GM12878 (cell line): ENCODE measurements at regions not wholly inside any gene's neighbourhood (a gene's known extent, or its start where the extent isn't known, plus 50 kb on each side); places are given as distances from the start of the nearest gene placed in this dataset.

ENCODE experiments used
- ATAC-seq: fragments of 200-7000 bp; cut with Tn5 transposase; 3 replicates; pipeline ENCODE4 v1.9.1; 2020; ENCODE audit warnings: mild to moderate bottlenecking, moderate library complexity
- BruUV-seq: library from RNA; stranded (reverse); fragments of 400-500 nt; replicated peaks from 2 replicates; lab custom pipeline; 2021; lab: Mats Ljungman, UMichigan
- CTCF ChIA-PET: fragments of 300-600 bp; sonication (Branson Sonifier 250); formaldehyde crosslinking; extraction: SDS; loops from one replicate; lab custom pipeline; 2021; ENCODE audit warnings: inconsistent platforms; lab: Yijun Ruan, JAX
- POLR2A ChIA-PET: fragments of 350-600 bp; formaldehyde crosslinking; extraction: SDS; loops from one replicate; lab custom pipeline; 2021; ENCODE audit warnings: inconsistent platforms; lab: Charles Lee
- RAD21 ChIA-PET: fragments of 300-600 bp; sonication (Branson Sonifier 250); formaldehyde crosslinking; loops from one replicate; lab custom pipeline; 2023; ENCODE audit warnings: antibody characterized with exemption; ENCODE audit not compliant: unreplicated experiment; lab: Charles Lee
- SMC1A ChIA-PET: fragments of 300-600 bp; sonication (Branson Sonifier 250); formaldehyde crosslinking; loops from one replicate; lab custom pipeline; 2023; ENCODE audit not compliant: unreplicated experiment, uncharacterized antibody; lab: Charles Lee
- DNase-seq: peaks from one replicate; pipeline ENCODE4 v3.0.0-alpha.2; 2011; ENCODE audit warnings: low read depth, low spot score
- FAIRE-seq: peaks from 3 replicates; lab custom pipeline; 2011; peaks lifted over from hg19 to GRCh38; lab: Jason Lieb, UNC
- H2AFZ ChIP-seq: 2 replicates; pipeline ENCODE4 v1.6.0; 2011; ENCODE audit warnings: low read depth, low read length, control low read depth; ENCODE audit not compliant: control insufficient read depth
- H3K27ac ChIP-seq: 2 replicates; pipeline ENCODE4 v1.5.1; 2011; ENCODE audit warnings: control low read depth; ENCODE audit not compliant: control insufficient read depth, insufficient read depth
- H3K27me3 ChIP-seq, 2 experiments: replicated peaks in 1 of 2; 2 replicates each; pipeline versions ENCODE4 v1.6.0 to v1.6.1; 2011; ENCODE audit warnings: low read length in 1 of 2; ENCODE audit not compliant: control insufficient read depth in 2 of 2, insufficient read depth in 2 of 2
- H3K36me3 ChIP-seq, 2 experiments: 2 replicates each; pipeline ENCODE4 v1.5.1; 2011; ENCODE audit warnings: low read length in 1 of 2; ENCODE audit not compliant: control insufficient read depth in 2 of 2, insufficient read depth in 2 of 2
- H3K4me1 ChIP-seq: 2 replicates; pipeline ENCODE4 v1.6.1; 2011; ENCODE audit warnings: mild to moderate bottlenecking, low read length, moderate library complexity, mixed read lengths; ENCODE audit not compliant: control insufficient read depth, insufficient read depth
- H3K4me2 ChIP-seq: 2 replicates; pipeline ENCODE4 v1.6.0; 2011; ENCODE audit warnings: control low read depth; ENCODE audit not compliant: control insufficient read depth, insufficient read depth
- H3K4me3 ChIP-seq: fragments of 200-600 bp; sonication (generic); 2 replicates; pipeline ENCODE4 v1.5.1; 2016
- H3K79me2 ChIP-seq: 2 replicates; pipeline ENCODE4 v1.6.0; 2011; ENCODE audit warnings: low read length; ENCODE audit not compliant: control insufficient read depth, insufficient read depth
- H3K9ac ChIP-seq: 2 replicates; pipeline ENCODE4 v1.8.0; 2011; ENCODE audit warnings: low read length, control low read depth, mixed read lengths; ENCODE audit not compliant: control insufficient read depth, insufficient read depth
- H3K9me3 ChIP-seq: replicated peaks from 3 replicates; pipeline ENCODE4 v1.5.1; 2011; ENCODE audit warnings: mild to moderate bottlenecking, low read length; ENCODE audit not compliant: control insufficient read depth, insufficient read depth
- H4K20me1 ChIP-seq: 2 replicates; pipeline ENCODE4 v1.6.0; 2011; ENCODE audit not compliant: control insufficient read depth, insufficient read depth
- BCL3 ChIP-seq: IDR thresholded peaks from 2 replicates; pipeline ENCODE4 v1.6.1; 2011; ENCODE audit warnings: borderline replicate concordance, low read depth, mild to moderate bottlenecking, moderate library complexity, low read length; ENCODE audit not compliant: insufficient read depth, poor library complexity, severe bottlenecking
- BRCA1 ChIP-seq: IDR thresholded peaks from 2 replicates; pipeline ENCODE4 v1.6.1; 2011; ENCODE audit warnings: low read depth, low read length, improper control_type of control experiment
- CHD1 ChIP-seq: IDR thresholded peaks from 2 replicates; pipeline ENCODE4 v1.6.1; 2012; ENCODE audit warnings: low read depth, low read length, improper control_type of control experiment
- EED ChIP-seq: sonication (generic); IDR thresholded peaks from 2 replicates; pipeline ENCODE4 v1.6.1; 2016; ENCODE audit warnings: antibody characterized with exemption, low read depth
- EZH2 ChIP-seq: IDR thresholded peaks from 2 replicates; pipeline ENCODE4 v1.6.1; 2012; ENCODE audit warnings: low read depth, mild to moderate bottlenecking, control low read depth, inconsistent platforms, low read length, borderline replicate concordance; ENCODE audit not compliant: control insufficient read depth
- IKZF2 ChIP-seq, 2 experiments: fragments of 450-650 bp; IDR thresholded peaks; 2 replicates each; pipeline ENCODE4 v1.6.1; 2017; ENCODE audit warnings: mild to moderate bottlenecking in 2 of 2, moderate library complexity in 2 of 2
- JUND ChIP-seq: IDR thresholded peaks from 2 replicates; pipeline ENCODE4 v1.6.1; 2012; ENCODE audit warnings: low read depth, mild to moderate bottlenecking, low read length, improper control_type of control experiment, moderate library complexity
- KDM1A ChIP-seq: fragments of 200-600 bp; sonication (generic); IDR thresholded peaks from 2 replicates; pipeline ENCODE4 v1.6.1; 2016; ENCODE audit warnings: borderline replicate concordance
- KLF5 ChIP-seq: fragments of 450-650 bp; IDR thresholded peaks from 2 replicates; pipeline ENCODE4 v1.6.1; 2014; ENCODE audit warnings: mild to moderate bottlenecking; ENCODE audit not compliant: partially characterized antibody
- MLLT1 ChIP-seq: fragments of 450-650 bp; IDR thresholded peaks from 2 replicates; pipeline ENCODE4 v1.6.1; 2016; ENCODE audit warnings: mild to moderate bottlenecking
- MTA2 ChIP-seq: fragments of 450-650 bp; IDR thresholded peaks from 2 replicates; pipeline ENCODE4 v1.6.1; 2016; ENCODE audit warnings: low read depth, mild to moderate bottlenecking, moderate library complexity
- MTA3 ChIP-seq: IDR thresholded peaks from 2 replicates; pipeline ENCODE4 v1.6.1; 2012; ENCODE audit warnings: low read length, inconsistent platforms, borderline replicate concordance
- NR2C2 ChIP-seq: IDR thresholded peaks from 2 replicates; pipeline ENCODE4 v1.6.1; 2011; ENCODE audit warnings: borderline replicate concordance, low read depth; ENCODE audit not compliant: control insufficient read depth, insufficient read length
- NR2F1 ChIP-seq: fragments of 450-650 bp; conservative IDR thresholded peaks from 2 replicates; pipeline ENCODE4 v1.6.1; 2017; ENCODE audit warnings: mild to moderate bottlenecking
- PBX3 ChIP-seq: IDR thresholded peaks from 2 replicates; pipeline ENCODE4 v1.6.1; 2011; ENCODE audit warnings: mild to moderate bottlenecking, low read depth, low read length, moderate library complexity; ENCODE audit not compliant: insufficient replicate concordance
- PML ChIP-seq: IDR thresholded peaks from 2 replicates; pipeline ENCODE4 v1.6.1; 2012; ENCODE audit warnings: low read length, inconsistent platforms
- SIN3A ChIP-seq: IDR thresholded peaks from 2 replicates; pipeline ENCODE4 v1.6.1; 2012; ENCODE audit warnings: low read depth, low read length, improper control_type of control experiment
- SMARCA5 ChIP-seq: fragments of 450-650 bp; IDR thresholded peaks from 2 replicates; pipeline ENCODE4 v1.6.1; 2017; ENCODE audit warnings: mild to moderate bottlenecking
- SPI1 ChIP-seq: IDR thresholded peaks from 2 replicates; pipeline ENCODE4 v1.6.1; 2011; ENCODE audit warnings: low read depth, mild to moderate bottlenecking, low read length, moderate library complexity, borderline replicate concordance; ENCODE audit not compliant: insufficient read depth
- STAT3 ChIP-seq: IDR thresholded peaks from 2 replicates; pipeline ENCODE4 v1.6.1; 2011; ENCODE audit warnings: low read depth, low read length, improper control_type of control experiment
- USF2 ChIP-seq: IDR thresholded peaks from 2 replicates; pipeline ENCODE4 v1.6.1; 2011; ENCODE audit warnings: low read depth, low read length, improper control_type of control experiment, borderline replicate concordance
- ZNF217 ChIP-seq: fragments of 450-650 bp; IDR thresholded peaks from 2 replicates; pipeline ENCODE4 v1.6.1; 2017; ENCODE audit warnings: antibody characterized with exemption, mild to moderate bottlenecking
- WGBS: methylation state at CpG from one replicate; pipeline ENCODE4 v1.1.6; 2016; ENCODE audit warnings: low lambda C conversion rate; ENCODE audit not compliant: insufficient replicate concordance, insufficient coverage; ENCODE audit errors: missing lambda C conversion rate; 5-methylcytosine and 5-hydroxymethylcytosine counted together
- in situ Hi-C: fragments of 300-500 bp; cut with MboI; formaldehyde crosslinking; loops from 9 replicates; pipeline ENCODE4 v1.14.3; 2018; ENCODE audit warnings: mixed read lengths
- intact Hi-C: fragments of 100-400 bp; cut with micrococcal nuclease; formaldehyde crosslinking; loops from one replicate; pipeline ENCODE4 v1.14.2; 2022; ENCODE audit not compliant: unreplicated experiment

- no peak for TF ChIP-seq JUND
- TF ChIP-seq EZH2 = no peak
- no peak for TF ChIP-seq SIN3A
- no peak for TF ChIP-seq BRCA1
- no peak for TF ChIP-seq NR2F1
- TF ChIP-seq BCL3 = no peak
- no peak for TF ChIP-seq MTA2
Measured at GRCh38 chr10:6997509-6997908, 413.3 kb downstream of the SFMBT2 start (continued).

- POLR2A ChIA-PET = no interaction called here
- FAIRE-seq (no peak), DNase-seq (no peak), ATAC-seq (no peak)
- Histone ChIP-seq H3K4me2 (no peak overlapping the region), H3K79me2 (no peaks in the 10 kb centered on the region), H2AFZ (no peak overlapping the region), H3K4me3 (no peak overlapping the region), H3K27me3 (peaks cover 0 to 2% of the 10 kb centered on the region in 2 experiments; a peak in 1 of 4 replicates), H3K9me3 (no peaks in the 10 kb centered on the region), H4K20me1 (no peaks in the 10 kb centered on the region), H3K27ac (no peak overlapping the region), H3K9ac (no peak overlapping the region), H3K36me3 (no peaks in the 10 kb centered on the region), H3K4me1 (no peaks in the 10 kb centered on the region)
- intact Hi-C loops = no loop called here
- CTCF ChIA-PET = interaction anchor here (0.7 kb wide), 2 partner anchors 17 to 536 kb away, joined by 3 read pairs; no protein-coding TSS in a partner anchor
- in situ Hi-C loops = no loop called here
- RAD21 ChIA-PET = no interaction called here
- BruUV-seq = no TSS peak
- SMC1A ChIA-PET = interaction anchor here (1.5 kb wide), 1 partner anchor 77 kb away, joined by 4 read pairs; no protein-coding TSS in a partner anchor
- WGBS = 38% methylated on average over 4 of the region's 4 CpGs
- TF ChIP-seq STAT3 (no peak), ZNF217 (no peak), IKZF2 (IDR thresholded peaks at IDR 0.05) (no peak), KDM1A (no peak), PML (no peak), EED (no peak), KLF5 (no peak), SMARCA5 (no peak), NR2C2 (no peak), MTA3 (no peak), MLLT1 (no peak), USF2 (no peak), SPI1 (no peak), PBX3 (no peak), CHD1 (no peak)
Measured at GRCh38 chr10:6996431-6996830, 414.4 kb downstream of the SFMBT2 start.
